ENCODE measurements at regions not wholly inside any gene's neighbourhood (a gene's known extent, or its start where the extent isn't known, plus 50 kb on each side); places are given as distances from the start of the nearest gene placed in this dataset.

DNA sequence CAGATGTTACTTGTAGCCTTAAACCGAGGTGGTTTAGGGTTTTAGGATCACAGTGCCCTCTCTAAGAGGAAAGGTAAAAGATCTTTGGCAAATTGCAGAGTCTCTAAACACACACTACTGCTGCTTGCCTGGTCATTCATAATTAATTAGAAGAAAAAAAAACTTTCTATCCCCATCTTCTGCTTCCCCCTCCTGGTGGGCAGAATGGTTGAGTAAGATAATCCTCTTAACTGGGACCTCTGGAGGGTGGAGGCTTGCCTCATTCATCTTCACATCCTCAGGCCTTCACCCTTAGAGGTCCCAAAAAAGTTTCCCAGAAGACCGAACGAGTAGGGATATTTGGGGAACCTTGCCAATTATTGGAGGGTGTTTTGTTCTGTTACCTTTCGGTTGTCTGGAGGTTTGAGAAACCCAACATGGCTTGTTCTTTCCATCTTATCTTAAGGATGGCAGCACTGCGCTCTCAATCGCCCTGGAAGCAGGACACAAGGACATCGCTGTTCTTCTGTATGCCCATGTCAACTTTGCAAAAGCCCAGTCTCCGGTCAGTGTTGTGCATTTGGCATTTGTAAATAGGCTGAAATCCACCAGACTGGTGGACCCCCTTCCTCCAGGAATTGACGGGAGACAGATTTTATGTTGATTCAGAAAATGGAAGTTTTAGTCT lies 97.3 kb upstream of the DMRT1 start:
- ChIA-PET POLR2A (no interaction called here), CTCF (no interaction called here)
- Histone ChIP-seq H3K9me1 (replicated peaks; ENCODE audit: control insufficient read depth, extremely low read depth, insufficient read depth, low read length) (no peaks in the 10 kb centered on the region), H3K4me1 (ENCODE audit: control insufficient read depth, extremely low read depth, insufficient read depth, low read length) (no peaks in the 10 kb centered on the region), H3K36me3 (ENCODE audit: control insufficient read depth in 2 of 2, extremely low read depth in 1 of 2, insufficient read depth in 2 of 2, low read length in 2 of 2) (peaks cover 43 to 53% of the 10 kb centered on the region in 2 experiments), H3K79me2 (ENCODE audit: control insufficient read depth, insufficient read depth, low read length) (no peaks in the 10 kb centered on the region), H3K4me2 (ENCODE audit: insufficient read depth, low read length) (no peak overlapping the region), H4K20me1 (replicated peaks; ENCODE audit: control insufficient read depth, extremely low read depth, insufficient read depth, low read length) (no peaks in the 10 kb centered on the region), H3K4me3 (replicated peaks in 1 of 3; ENCODE audit: insufficient read depth in 1 of 3, low read depth in 1 of 3, low read length in 3 of 3) (no peak overlapping the region), H3K9me3 (replicated peaks; ENCODE audit: control insufficient read depth, insufficient read depth, low read length) (no peaks in the 10 kb centered on the region), H3K27ac (ENCODE audit: insufficient read depth, low read depth, low read length) (no peak overlapping the region), H3K27me3 (ENCODE audit: control insufficient read depth in 2 of 2, insufficient read depth in 2 of 2, low read length in 2 of 2) (no peaks in the 10 kb centered on the region), H3K9ac (replicated peaks; ENCODE audit: extremely low read depth, insufficient read depth, low read length) (no peak overlapping the region), H2AFZ (ENCODE audit: low read depth, low read length) (no peak overlapping the region)
- intact Hi-C loops (cut with micrococcal nuclease), result no loop called here
- DNase-seq (ENCODE audit: low read depth, low spot score) (no peak), FAIRE-seq (no peak)
- dilution Hi-C loops (cut with MboI; ENCODE audit: extremely low pct_ligation_motif_present, low sequenced_read_pairs), result no loop called here
- TF ChIP-seq POLR2A (IDR thresholded peaks at IDR 0.05; ENCODE audit: low read depth, low read length) (no peak), POLR2AphosphoS5 (IDR thresholded peaks at IDR 0.05; ENCODE audit: insufficient read depth, low read depth, low read length) (no peak), MYC (IDR thresholded peaks at IDR 0.05; ENCODE audit: low read depth, low read length) (no peak), GATA2 (IDR thresholded peaks at IDR 0.05; ENCODE audit: insufficient read depth, insufficient read length, low read depth, low read length) (no peak), JUN (IDR thresholded peaks at IDR 0.05; ENCODE audit: borderline replicate concordance, insufficient read depth, insufficient read length, low read depth) (no peak), EZH2 (IDR thresholded peaks at IDR 0.05; ENCODE audit: borderline replicate concordance, low read depth, low read length, severe bottlenecking) (no peak), FOS (IDR thresholded peaks at IDR 0.05; ENCODE audit: borderline replicate concordance, insufficient read depth, low read length) (no peak)
- TF ChIP-seq, protein P1, sequence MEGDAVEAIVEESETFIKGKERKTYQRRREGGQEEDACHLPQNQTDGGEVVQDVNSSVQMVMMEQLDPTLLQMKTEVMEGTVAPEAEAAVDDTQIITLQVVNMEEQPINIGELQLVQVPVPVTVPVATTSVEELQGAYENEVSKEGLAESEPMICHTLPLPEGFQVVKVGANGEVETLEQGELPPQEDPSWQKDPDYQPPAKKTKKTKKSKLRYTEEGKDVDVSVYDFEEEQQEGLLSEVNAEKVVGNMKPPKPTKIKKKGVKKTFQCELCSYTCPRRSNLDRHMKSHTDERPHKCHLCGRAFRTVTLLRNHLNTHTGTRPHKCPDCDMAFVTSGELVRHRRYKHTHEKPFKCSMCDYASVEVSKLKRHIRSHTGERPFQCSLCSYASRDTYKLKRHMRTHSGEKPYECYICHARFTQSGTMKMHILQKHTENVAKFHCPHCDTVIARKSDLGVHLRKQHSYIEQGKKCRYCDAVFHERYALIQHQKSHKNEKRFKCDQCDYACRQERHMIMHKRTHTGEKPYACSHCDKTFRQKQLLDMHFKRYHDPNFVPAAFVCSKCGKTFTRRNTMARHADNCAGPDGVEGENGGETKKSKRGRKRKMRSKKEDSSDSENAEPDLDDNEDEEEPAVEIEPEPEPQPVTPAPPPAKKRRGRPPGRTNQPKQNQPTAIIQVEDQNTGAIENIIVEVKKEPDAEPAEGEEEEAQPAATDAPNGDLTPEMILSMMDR (IDR thresholded peaks at IDR 0.05; ENCODE audit: extremely low read depth in 1 of 2, insufficient read depth in 1 of 2, low read depth in 1 of 2, low read length in 2 of 2), result no peak
- TF ChIP-seq, protein P2, sequence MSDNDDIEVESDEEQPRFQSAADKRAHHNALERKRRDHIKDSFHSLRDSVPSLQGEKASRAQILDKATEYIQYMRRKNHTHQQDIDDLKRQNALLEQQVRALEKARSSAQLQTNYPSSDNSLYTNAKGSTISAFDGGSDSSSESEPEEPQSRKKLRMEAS (IDR thresholded peaks at IDR 0.05; ENCODE audit: insufficient read depth, insufficient read length), result no peak
- no TSS peak for BruUV-seq (replicated peaks)

Measured in endothelial cell of umbilical vein (primary cell).